ENCODE measurements at regions not wholly inside any gene's neighbourhood (a gene's known extent, or its start where the extent isn't known, plus 50 kb on each side); places are given as distances from the start of the nearest gene placed in this dataset.
"Not testable (repeated sequence)": the region's sequence is repeated elsewhere in the genome, so short reads cannot be mapped to it uniquely, and the experiment has no call there.

DNA sequence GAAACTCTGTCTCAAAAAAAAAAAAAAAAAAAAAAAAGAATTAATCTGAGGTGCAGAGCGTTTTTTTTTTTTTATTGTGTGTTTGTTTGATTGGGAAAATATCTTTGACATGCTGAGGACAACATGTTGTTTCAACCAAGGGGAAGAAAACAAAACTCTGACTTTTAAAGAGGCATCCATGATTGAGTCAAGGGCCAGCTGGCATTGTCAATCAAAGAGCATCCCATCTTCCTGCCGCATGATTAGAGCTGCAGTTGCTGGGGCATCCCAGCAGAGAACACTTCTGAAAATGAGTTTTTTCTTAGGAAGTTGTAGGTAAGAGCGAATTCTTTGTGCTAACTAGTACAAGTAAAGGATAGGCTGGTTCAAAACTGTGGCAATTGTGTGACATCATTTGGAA is 200.9 kb upstream of the DAAM1 start:
- Histone ChIP-seq H3K4me1 (no peaks in the 10 kb centered on the region), H3K36me3 (no peaks in the 10 kb centered on the region), H3K27me3 (no peaks in the 10 kb centered on the region), H3K4me3 (ENCODE audit: low read depth, low read length) (no peak overlapping the region), H3K9me3 (no peaks in the 10 kb centered on the region)
- no peak for DNase-seq
- TF ChIP-seq, protein P1, sequence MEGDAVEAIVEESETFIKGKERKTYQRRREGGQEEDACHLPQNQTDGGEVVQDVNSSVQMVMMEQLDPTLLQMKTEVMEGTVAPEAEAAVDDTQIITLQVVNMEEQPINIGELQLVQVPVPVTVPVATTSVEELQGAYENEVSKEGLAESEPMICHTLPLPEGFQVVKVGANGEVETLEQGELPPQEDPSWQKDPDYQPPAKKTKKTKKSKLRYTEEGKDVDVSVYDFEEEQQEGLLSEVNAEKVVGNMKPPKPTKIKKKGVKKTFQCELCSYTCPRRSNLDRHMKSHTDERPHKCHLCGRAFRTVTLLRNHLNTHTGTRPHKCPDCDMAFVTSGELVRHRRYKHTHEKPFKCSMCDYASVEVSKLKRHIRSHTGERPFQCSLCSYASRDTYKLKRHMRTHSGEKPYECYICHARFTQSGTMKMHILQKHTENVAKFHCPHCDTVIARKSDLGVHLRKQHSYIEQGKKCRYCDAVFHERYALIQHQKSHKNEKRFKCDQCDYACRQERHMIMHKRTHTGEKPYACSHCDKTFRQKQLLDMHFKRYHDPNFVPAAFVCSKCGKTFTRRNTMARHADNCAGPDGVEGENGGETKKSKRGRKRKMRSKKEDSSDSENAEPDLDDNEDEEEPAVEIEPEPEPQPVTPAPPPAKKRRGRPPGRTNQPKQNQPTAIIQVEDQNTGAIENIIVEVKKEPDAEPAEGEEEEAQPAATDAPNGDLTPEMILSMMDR (IDR thresholded peaks at IDR 0.05; ENCODE audit: low read depth, low read length): no peak

DNA sequence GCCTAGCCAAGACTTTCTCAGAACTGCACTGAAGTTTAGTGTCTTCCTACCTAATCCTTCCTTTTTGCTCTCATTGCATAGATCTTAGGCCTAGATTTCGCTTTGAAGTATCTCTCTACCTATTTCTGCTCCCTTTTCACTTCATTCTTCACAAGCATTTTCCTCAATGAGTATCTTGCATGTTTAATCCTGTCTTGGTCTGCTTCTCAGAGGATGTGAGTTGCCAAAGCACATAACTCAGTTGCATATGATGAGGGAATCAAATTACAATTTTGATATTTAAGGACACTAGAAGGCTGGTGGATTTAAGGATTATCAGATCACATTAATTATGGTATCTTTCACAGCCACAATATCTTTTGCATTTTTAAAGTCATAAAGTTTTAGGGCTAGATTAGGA is 195.5 kb upstream of the DAAM1 start:
- Histone ChIP-seq H3K4me1 (no peaks in the 10 kb centered on the region), H3K27me3 (no peaks in the 10 kb centered on the region), H3K36me3 (no peaks in the 10 kb centered on the region), H3K9me3 (no peaks in the 10 kb centered on the region), H3K4me3 (ENCODE audit: low read depth, low read length) (no peak overlapping the region)
- DNase-seq: no peak
- TF ChIP-seq, protein P1 (IDR thresholded peaks at IDR 0.05; ENCODE audit: low read depth, low read length): no peak

DNA sequence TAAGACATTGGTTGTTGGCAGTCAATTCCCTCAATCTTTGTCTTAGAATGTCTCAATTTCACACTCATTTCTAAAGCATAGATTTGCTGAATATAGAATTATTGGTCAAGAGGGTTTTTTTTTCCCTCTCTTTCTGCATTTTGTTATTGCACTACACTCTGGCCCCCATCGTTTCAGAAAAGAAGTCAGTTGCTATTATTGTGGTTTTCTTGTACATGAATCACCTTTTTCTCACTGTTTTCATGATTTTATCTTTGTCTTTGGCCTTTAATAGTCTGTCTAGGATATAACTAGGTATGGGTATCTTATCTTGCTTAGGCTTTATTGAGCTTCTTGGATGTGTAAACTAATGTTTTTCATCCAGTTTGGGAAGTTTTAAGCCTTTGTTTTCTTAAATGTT is 194.3 kb upstream of the DAAM1 start:
- Histone ChIP-seq H3K9me3 (no peaks in the 10 kb centered on the region), H3K27me3 (no peaks in the 10 kb centered on the region), H3K4me1 (no peaks in the 10 kb centered on the region), H3K4me3 (ENCODE audit: low read depth, low read length) (no peak overlapping the region), H3K36me3 (no peaks in the 10 kb centered on the region)
- TF ChIP-seq, protein P1 (IDR thresholded peaks at IDR 0.05; ENCODE audit: low read depth, low read length): no peak
- DNase-seq: no peak

DNA sequence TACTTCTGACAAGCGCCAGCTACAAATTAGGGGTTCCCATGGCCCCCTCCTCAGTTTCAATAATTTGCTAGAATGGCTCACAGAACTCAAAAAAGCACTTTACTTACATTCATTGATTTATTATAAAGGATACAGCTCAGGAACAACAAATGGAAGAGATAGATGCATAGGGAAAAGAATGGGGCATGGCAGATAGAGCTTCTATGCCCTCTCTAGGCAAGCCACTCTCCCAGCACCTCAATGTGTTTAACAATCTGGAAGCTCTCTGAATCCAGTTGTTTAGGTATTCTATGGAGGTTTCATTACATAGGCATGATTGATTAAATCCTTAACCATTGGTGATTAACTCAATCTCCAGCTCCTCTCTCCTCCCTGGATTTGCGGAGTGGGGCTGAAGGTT is 184.5 kb upstream of the DAAM1 start:
- no peaks in the 10 kb centered on the region for H3K36me3 ChIP-seq
- no peak for DNase-seq
- H3K4me3 ChIP-seq (ENCODE audit: low read depth, low read length): no peak overlapping the region

DNA sequence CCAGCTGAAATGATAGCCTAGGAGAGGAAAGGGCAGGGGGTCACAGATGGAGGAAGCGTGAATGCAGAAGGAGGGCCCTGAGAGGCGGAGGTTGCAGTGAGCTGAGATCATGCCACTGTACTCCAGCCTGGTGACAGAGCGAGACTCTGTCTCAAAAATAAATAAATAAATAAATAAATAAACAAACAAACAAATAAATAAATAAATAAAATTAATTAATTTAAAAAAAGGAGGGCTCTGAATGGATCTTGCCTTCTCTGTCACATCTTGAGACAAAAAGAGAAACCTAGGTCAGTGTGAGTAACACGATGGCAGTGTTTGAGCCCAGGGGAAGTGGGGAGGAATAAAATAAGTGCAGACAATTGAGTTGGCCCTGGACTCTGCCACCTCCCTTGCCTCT is 182.3 kb upstream of the DAAM1 start:
- not testable (repeated sequence) for H3K36me3 ChIP-seq, H3K9me3 ChIP-seq

More for the DNA sequence above, 184.5 kb upstream of the DAAM1 start:
- Histone ChIP-seq H3K27me3 (no peaks in the 10 kb centered on the region), H3K9me3 (no peaks in the 10 kb centered on the region), H3K4me1 (no peaks in the 10 kb centered on the region)
- TF ChIP-seq, protein P1 (IDR thresholded peaks at IDR 0.05; ENCODE audit: low read depth, low read length): peak; percentile 6; the same call in 1 of the 2 replicates

DNA sequence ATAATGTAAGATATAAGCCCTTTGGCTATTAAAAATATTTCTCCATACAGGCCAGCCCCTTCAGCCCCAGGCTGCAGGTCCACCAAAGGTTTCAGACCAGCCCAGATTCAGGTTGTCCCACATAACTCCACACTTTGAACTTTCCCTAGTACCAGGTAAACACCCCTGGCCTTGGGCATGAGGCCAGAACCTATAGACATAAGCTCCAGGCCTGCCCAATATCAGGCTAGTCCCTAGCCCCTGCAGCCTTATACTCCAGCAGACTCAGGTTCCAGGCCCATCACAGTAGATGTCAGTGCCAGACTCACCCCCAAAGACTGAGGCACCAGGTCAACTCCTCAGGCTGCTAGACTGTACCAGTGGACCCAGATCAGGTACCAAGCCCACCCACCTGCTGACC is 178.5 kb upstream of the DAAM1 start:
- Histone ChIP-seq H3K36me3 (no peaks in the 10 kb centered on the region), H3K4me1 (no peaks in the 10 kb centered on the region), H3K9me3 (no peaks in the 10 kb centered on the region), H3K27me3 (no peaks in the 10 kb centered on the region), H3K4me3 (ENCODE audit: low read depth, low read length) (no peak overlapping the region)
- DNase-seq: no peak
- TF ChIP-seq, protein P1 (IDR thresholded peaks at IDR 0.05; ENCODE audit: low read depth, low read length): no peak

More for the DNA sequence above, 182.3 kb upstream of the DAAM1 start:
- DNase-seq; H3K4me1 ChIP-seq; H3K4me3 ChIP-seq (ENCODE audit: low read depth, low read length); H3K27me3 ChIP-seq: not testable (repeated sequence)
